MM.1S (cell line): ENCODE measurements at regions not wholly inside any gene's neighbourhood (a gene's known extent, or its start where the extent isn't known, plus 50 kb on each side); places are given as distances from the start of the nearest gene placed in this dataset.

Experiments
- CTCF ChIP-seq: fragments of 300-600 bp; sonication (generic); IDR thresholded peaks from 2 replicates; pipeline ENCODE4 v1.5.1; 2016; ENCODE audit warnings: antibody characterized with exemption, low read length, mixed read lengths
- EZH2 ChIP-seq: fragments of 300-600 bp; sonication (generic); optimal IDR thresholded peaks from 2 replicates; pipeline ENCODE3; 2017; ENCODE audit warnings: low read depth, mild to moderate bottlenecking, antibody characterized with exemption, low read length, mixed read lengths
- EZH2phosphoT487 ChIP-seq: fragments of 300-600 bp; sonication (generic); IDR thresholded peaks from 2 replicates; pipeline ENCODE4 v1.6.1; 2018; ENCODE audit warnings: antibody characterized with exemption, low read length

- TF ChIP-seq EZH2 = no peak
- TF ChIP-seq CTCF = no peak
- no peak for TF ChIP-seq EZH2phosphoT487
Measured at GRCh38 chr7:136502162-136502561, 366.3 kb upstream of the CHRM2 start.
